ENCODE measurements at regions not wholly inside any gene's neighbourhood (a gene's known extent, or its start where the extent isn't known, plus 50 kb on each side); places are given as distances from the start of the nearest gene placed in this dataset.

DNA sequence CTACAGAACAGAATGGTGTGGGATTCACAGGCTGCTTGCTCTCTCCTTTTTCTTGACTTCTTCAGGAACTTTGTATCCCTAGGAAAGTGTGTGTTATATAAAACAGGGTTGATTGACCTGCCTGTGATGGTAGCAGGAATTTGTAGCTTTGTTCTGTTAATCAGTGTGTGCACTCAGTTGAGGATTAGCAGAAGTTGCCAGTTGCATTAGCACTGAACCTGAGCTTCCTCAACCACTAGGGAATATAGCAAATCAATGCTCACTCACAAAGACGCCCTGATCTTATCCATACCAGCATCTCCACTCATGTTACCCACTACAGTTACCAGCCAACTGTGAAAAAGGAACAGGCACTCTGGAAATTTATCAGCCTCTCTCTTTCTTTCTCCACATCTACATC lies 319.1 kb upstream of the EMCN start:
- Mint-ChIP-seq H3K27ac (ENCODE audit: unreplicated experiment) (no peak overlapping the region), H3K27me3 (ENCODE audit: insufficient read depth, unreplicated experiment) (no peaks in the 10 kb centered on the region), H3K36me3 (ENCODE audit: insufficient read depth, unreplicated experiment) (no peaks in the 10 kb centered on the region), H3K4me3 (ENCODE audit: unreplicated experiment) (no peak overlapping the region), H3K4me1 (ENCODE audit: low read depth, unreplicated experiment) (no peaks in the 10 kb centered on the region), H3K9me3 (ENCODE audit: unreplicated experiment) (no peaks in the 10 kb centered on the region)
- TF ChIP-seq CTCF (IDR thresholded peaks at IDR 0.05; ENCODE audit: insufficient read depth in 1 of 2, low read depth in 1 of 2, low read length in 1 of 2, severe bottlenecking in 1 of 2, unreplicated experiment in 1 of 2): no peak
- no peak overlapping the region for H3K4me3 ChIP-seq (ENCODE audit: low read depth, low read length)
- H3K9me3 ChIP-seq: no peaks in the 10 kb centered on the region
- no TSS peak for BruUV-seq (replicated peaks)
- POLR2A ChIA-PET: no interaction called here
- no peaks in the 10 kb centered on the region for H3K36me3 ChIP-seq (ENCODE audit: control insufficient read depth, insufficient read depth, low read length)
- DNase-seq: no peak
- CTCF ChIA-PET: no interaction called here
- H3K27me3 ChIP-seq (replicated peaks; ENCODE audit: control insufficient read depth, insufficient read depth, low read length): no peaks in the 10 kb centered on the region
- no peaks in the 10 kb centered on the region for H3K4me1 ChIP-seq
- intact Hi-C loops (cut with micrococcal nuclease; ENCODE audit: unreplicated experiment): no loop called here

DNA sequence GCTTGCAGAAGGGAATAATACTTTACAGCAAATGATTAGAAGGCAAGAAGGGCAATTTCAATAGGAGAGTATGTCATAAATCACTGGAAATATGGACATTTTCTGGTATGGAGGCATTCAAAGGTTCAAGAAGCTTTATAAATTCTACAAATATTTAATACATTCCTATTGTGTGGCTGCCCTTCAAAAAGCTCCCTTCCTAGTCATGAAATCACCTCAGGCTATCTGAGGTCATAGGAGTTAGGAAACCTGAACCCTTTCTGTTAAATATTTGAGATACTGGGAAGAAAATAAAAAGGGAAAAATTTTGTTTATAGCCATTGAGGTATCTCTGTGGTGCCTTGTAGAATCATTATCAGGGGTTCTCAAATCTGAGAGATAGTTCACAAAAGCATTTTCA lies 316.8 kb upstream of the EMCN start:
- H3K27ac Mint-ChIP-seq (ENCODE audit: unreplicated experiment): no peak overlapping the region
- H3K9me3 Mint-ChIP-seq (ENCODE audit: unreplicated experiment): no peaks in the 10 kb centered on the region
- H3K27me3 Mint-ChIP-seq (ENCODE audit: insufficient read depth, unreplicated experiment): no peaks in the 10 kb centered on the region
- TF ChIP-seq CTCF (IDR thresholded peaks at IDR 0.05; ENCODE audit: insufficient read depth in 1 of 2, low read depth in 1 of 2, low read length in 1 of 2, severe bottlenecking in 1 of 2, unreplicated experiment in 1 of 2): no peak
- no peak overlapping the region for H3K4me3 ChIP-seq (ENCODE audit: low read depth, low read length)
- H3K4me3 Mint-ChIP-seq (ENCODE audit: unreplicated experiment): no peak overlapping the region
- ChIA-PET POLR2A (no interaction called here), CTCF (no interaction called here)
- no peaks in the 10 kb centered on the region for H3K36me3 ChIP-seq (ENCODE audit: control insufficient read depth, insufficient read depth, low read length)
- H3K9me3 ChIP-seq: no peaks in the 10 kb centered on the region
- H3K36me3 Mint-ChIP-seq (ENCODE audit: insufficient read depth, unreplicated experiment): no peaks in the 10 kb centered on the region
- no peaks in the 10 kb centered on the region for H3K27me3 ChIP-seq (replicated peaks; ENCODE audit: control insufficient read depth, insufficient read depth, low read length)
- DNase-seq: no peak
- H3K4me1 ChIP-seq: no peaks in the 10 kb centered on the region
- no peaks in the 10 kb centered on the region for H3K4me1 Mint-ChIP-seq (ENCODE audit: low read depth, unreplicated experiment)
- intact Hi-C loops (cut with micrococcal nuclease; ENCODE audit: unreplicated experiment): no loop called here
- BruUV-seq (replicated peaks): no TSS peak

DNA sequence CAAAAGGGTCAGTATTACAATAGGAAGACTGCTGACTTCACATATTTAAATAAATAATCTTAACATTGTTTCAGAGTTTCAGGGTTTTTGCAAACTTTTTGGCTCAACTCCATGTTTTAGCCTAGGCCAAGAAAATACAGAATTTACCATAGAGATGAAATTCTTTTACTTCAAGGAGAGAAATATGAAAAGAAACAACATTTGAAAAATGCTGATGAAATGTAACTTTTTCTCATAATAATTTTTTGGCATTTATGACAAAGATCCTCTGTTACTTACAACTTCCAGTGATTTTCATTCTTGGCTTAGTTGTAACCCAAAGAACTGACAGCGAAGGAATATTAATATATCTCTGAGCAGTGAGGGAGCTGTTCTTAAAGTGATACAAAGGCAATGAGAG lies 316.1 kb upstream of the EMCN start:
- no peak for TF ChIP-seq CTCF (IDR thresholded peaks at IDR 0.05; ENCODE audit: insufficient read depth in 1 of 2, low read depth in 1 of 2, low read length in 1 of 2, severe bottlenecking in 1 of 2, unreplicated experiment in 1 of 2)
- CTCF ChIA-PET: no interaction called here
- Mint-ChIP-seq H3K27me3 (ENCODE audit: insufficient read depth, unreplicated experiment) (no peaks in the 10 kb centered on the region), H3K4me1 (ENCODE audit: low read depth, unreplicated experiment) (no peaks in the 10 kb centered on the region), H3K27ac (ENCODE audit: unreplicated experiment) (no peak overlapping the region), H3K9me3 (ENCODE audit: unreplicated experiment) (no peaks in the 10 kb centered on the region), H3K4me3 (ENCODE audit: unreplicated experiment) (no peak overlapping the region), H3K36me3 (ENCODE audit: insufficient read depth, unreplicated experiment) (no peaks in the 10 kb centered on the region)
- H3K4me1 ChIP-seq: no peaks in the 10 kb centered on the region
- peaks cover 3% of the 10 kb centered on the region; the same call in 1 of the 2 replicates for H3K9me3 ChIP-seq
- no peaks in the 10 kb centered on the region for H3K36me3 ChIP-seq (ENCODE audit: control insufficient read depth, insufficient read depth, low read length)
- no peak for DNase-seq
- POLR2A ChIA-PET: no interaction called here
- intact Hi-C loops (cut with micrococcal nuclease; ENCODE audit: unreplicated experiment): no loop called here
- H3K4me3 ChIP-seq (ENCODE audit: low read depth, low read length): no peak overlapping the region
- no peaks in the 10 kb centered on the region for H3K27me3 ChIP-seq (replicated peaks; ENCODE audit: control insufficient read depth, insufficient read depth, low read length)
- no TSS peak for BruUV-seq (replicated peaks)

Data from Caco-2 (cell line).